ENCODE measurements at regions not wholly inside any gene's neighbourhood (a gene's known extent, or its start where the extent isn't known, plus 50 kb on each side); places are given as distances from the start of the nearest gene placed in this dataset.
"Not testable (repeated sequence)": the region's sequence is repeated elsewhere in the genome, so short reads cannot be mapped to it uniquely, and the experiment has no call there.

GRCh38 chr2:240191001-240191400 is 50.5 kb upstream of the OTOS start:
- no peak for DNase-seq (ENCODE audit: low spot score)

GRCh38 chr2:240192661-240193060 is 52.2 kb upstream of the OTOS start:
- DNase-seq (ENCODE audit: low spot score) = no peak

GRCh38 chr2:240194341-240194762 is 53.9 kb upstream of the OTOS start:
- DNase-seq (ENCODE audit: low spot score) = not testable (repeated sequence)

GRCh38 chr2:240195316-240195861 is 54.9 kb upstream of the OTOS start:
- no peak for DNase-seq (ENCODE audit: low spot score)

- peak; percentile 70 for DNase-seq (ENCODE audit: low spot score)
These were observed 56.4 kb upstream of the OTOS start for GRCh38 chr2:240196716-240197461.

GRCh38 chr2:240197462-240198139 is 57.1 kb upstream of the OTOS start:
- peak; percentile 41 for DNase-seq (ENCODE audit: low spot score)

GRCh38 chr2:240198226-240198625 is 57.8 kb upstream of the OTOS start:
- DNase-seq (ENCODE audit: low spot score) = peak; percentile 15

GRCh38 chr2:240199133-240199870 is 58.8 kb upstream of the OTOS start:
- peak; percentile 44 for DNase-seq (ENCODE audit: low spot score)

- DNase-seq (ENCODE audit: low spot score) = peak; percentile 64
These were observed 60.0 kb upstream of the OTOS start for GRCh38 chr2:240200230-240201051.

- peak; percentile 33 for DNase-seq (ENCODE audit: low spot score)
These were observed 61.4 kb upstream of the OTOS start for GRCh38 chr2:240201866-240202265.

GRCh38 chr2:240202586-240202985 is 62.1 kb upstream of the OTOS start:
- DNase-seq (ENCODE audit: low spot score) = no peak

GRCh38 chr2:240203031-240203787 is 62.8 kb upstream of the OTOS start:
- no peak for DNase-seq (ENCODE audit: low spot score)

GRCh38 chr2:240203788-240204270 is 63.4 kb upstream of the OTOS start:
- no peak for DNase-seq (ENCODE audit: low spot score)

- DNase-seq (ENCODE audit: low spot score) = no peak
These were observed 64.2 kb upstream of the OTOS start for GRCh38 chr2:240204431-240205276.

GRCh38 chr2:240205348-240205747 is 64.9 kb upstream of the OTOS start:
- no peak for DNase-seq (ENCODE audit: low spot score)

GRCh38 chr2:240205772-240206171 is 65.3 kb upstream of the OTOS start:
- DNase-seq (ENCODE audit: low spot score) = no peak

- DNase-seq (ENCODE audit: low spot score) = no peak
These were observed 66.2 kb upstream of the OTOS start for GRCh38 chr2:240206630-240207029.

- no peak for DNase-seq (ENCODE audit: low spot score)
These were observed 67.2 kb upstream of the OTOS start for GRCh38 chr2:240207661-240208060.

GRCh38 chr2:240208096-240208495 is 67.6 kb upstream of the OTOS start:
- peak; percentile 42 for DNase-seq (ENCODE audit: low spot score)
